SU-DHL-6 (cell line): ENCODE measurements at regions not wholly inside any gene's neighbourhood (a gene's known extent, or its start where the extent isn't known, plus 50 kb on each side); places are given as distances from the start of the nearest gene placed in this dataset.

Experiments
- H2AFZ ChIP-seq: fragments of 200-600 bp; sonication (generic); 2 replicates; pipeline ENCODE4 v1.6.1; 2014; ENCODE audit warnings: low read depth, mild to moderate bottlenecking, moderate library complexity, mixed read lengths, antibody characterized with exemption, low read length; ENCODE audit not compliant: severe bottlenecking
- H3F3A ChIP-seq: fragments of 200-600 bp; shearing (Covaris generic); 2 replicates; pipeline ENCODE4 v1.6.0; 2016; ENCODE audit warnings: antibody characterized with exemption, mild to moderate bottlenecking; ENCODE audit not compliant: insufficient read depth
- H3K27ac ChIP-seq: fragments of 200-600 bp; sonication (generic); 2 replicates; pipeline ENCODE4 v1.5.1; 2016; ENCODE audit warnings: low read depth, mild to moderate bottlenecking, low read length, moderate library complexity, mixed read lengths
- H3K27me3 ChIP-seq: fragments of 200-600 bp; sonication (generic), shearing (Covaris generic); 2 replicates; pipeline ENCODE4 v1.6.0; 2014; ENCODE audit warnings: mild to moderate bottlenecking, low read length
- H3K36me3 ChIP-seq: fragments of 200-600 bp; sonication (generic); 2 replicates; pipeline ENCODE4 v1.6.1; 2014; ENCODE audit warnings: mild to moderate bottlenecking, low read length, mixed read lengths
- H3K4me2 ChIP-seq: fragments of 300-600, 200-600 bp; shearing (Covaris generic), sonication (generic); 2 replicates; pipeline ENCODE4 v1.6.0; 2014; ENCODE audit warnings: low read length, low read depth, mild to moderate bottlenecking; ENCODE audit not compliant: poor library complexity, severe bottlenecking
- H3K4me3 ChIP-seq: fragments of 200-600 bp; sonication (generic); 2 replicates; pipeline ENCODE4 v1.5.1; 2014; ENCODE audit warnings: antibody characterized with exemption, low read length, mild to moderate bottlenecking, mixed read lengths; ENCODE audit not compliant: insufficient read depth, poor library complexity, severe bottlenecking
- H3K79me2 ChIP-seq: fragments of 200-600 bp; sonication (generic); 2 replicates; pipeline ENCODE4 v1.6.1; 2014; ENCODE audit warnings: mild to moderate bottlenecking, low read length, moderate library complexity; ENCODE audit not compliant: insufficient read depth
- H3K9ac ChIP-seq: fragments of 200-600 bp; sonication (generic); 2 replicates; pipeline ENCODE4 v1.7.0; 2014; ENCODE audit warnings: mild to moderate bottlenecking, low read length
- H3K9me2 ChIP-seq: fragments of 200-600 bp; sonication (generic); replicated peaks from 2 replicates; pipeline ENCODE4 v1.6.1; 2014; ENCODE audit warnings: low read length; ENCODE audit not compliant: insufficient read depth
- H3K9me3 ChIP-seq: fragments of 200-600 bp; sonication (generic); 2 replicates; pipeline ENCODE4 v1.6.1; 2014; ENCODE audit warnings: low read length, mixed read lengths; ENCODE audit not compliant: insufficient read depth
- H4K20me1 ChIP-seq: fragments of 200-600 bp; sonication (generic); 2 replicates; pipeline ENCODE4 v1.6.1; 2014; ENCODE audit warnings: low read depth, mild to moderate bottlenecking, antibody characterized with exemption, low read length, moderate library complexity, mixed read lengths
- EZH2phosphoT487 ChIP-seq: fragments of 200-600 bp; sonication (generic), shearing (Covaris generic); conservative IDR thresholded peaks from 2 replicates; pipeline ENCODE4 v1.6.1; 2018; ENCODE audit warnings: mild to moderate bottlenecking, antibody characterized with exemption, low read length, moderate library complexity, mixed read lengths
- TF ChIP-seq, protein P1 (sequence below): fragments of 200-600 bp; sonication (generic); IDR thresholded peaks from one replicate; pipeline ENCODE4 v1.5.1; 2017; ENCODE audit warnings: antibody characterized with exemption, mild to moderate bottlenecking, low read length, moderate library complexity; ENCODE audit not compliant: insufficient read depth, poor library complexity, severe bottlenecking

DNA sequence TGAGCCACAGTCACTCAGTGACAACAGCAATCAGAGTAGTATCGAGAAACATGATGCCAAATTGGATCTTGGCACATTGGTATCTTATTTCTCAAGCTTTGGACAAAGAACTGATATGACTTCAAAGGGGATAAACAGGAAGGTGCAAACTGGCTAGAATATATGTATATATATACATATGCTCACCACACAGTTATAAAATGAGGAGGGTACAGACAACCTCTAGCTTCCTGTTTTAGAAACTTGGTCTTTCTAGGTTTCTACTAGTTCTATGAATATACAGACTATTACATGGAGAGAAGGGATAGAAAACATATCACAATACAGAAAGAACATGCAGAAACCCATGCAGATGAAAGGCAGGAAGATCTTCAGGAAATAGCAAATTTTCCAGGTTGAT lies 292.1 kb upstream of the SNX7 start:
- Histone ChIP-seq H3K9me2 (no peaks in the 10 kb centered on the region), H3K4me3 (no peak overlapping the region), H3K36me3 (no peaks in the 10 kb centered on the region), H3K9ac (no peak overlapping the region), H2AFZ (no peak overlapping the region), H3K4me2 (no peak overlapping the region), H3K27ac (no peak overlapping the region), H3K27me3 (no peaks in the 10 kb centered on the region), H3K9me3 (no peaks in the 10 kb centered on the region), H3K79me2 (no peaks in the 10 kb centered on the region), H4K20me1 (no peaks in the 10 kb centered on the region), H3F3A (no peaks in the 10 kb centered on the region)
- TF ChIP-seq, protein P1, sequence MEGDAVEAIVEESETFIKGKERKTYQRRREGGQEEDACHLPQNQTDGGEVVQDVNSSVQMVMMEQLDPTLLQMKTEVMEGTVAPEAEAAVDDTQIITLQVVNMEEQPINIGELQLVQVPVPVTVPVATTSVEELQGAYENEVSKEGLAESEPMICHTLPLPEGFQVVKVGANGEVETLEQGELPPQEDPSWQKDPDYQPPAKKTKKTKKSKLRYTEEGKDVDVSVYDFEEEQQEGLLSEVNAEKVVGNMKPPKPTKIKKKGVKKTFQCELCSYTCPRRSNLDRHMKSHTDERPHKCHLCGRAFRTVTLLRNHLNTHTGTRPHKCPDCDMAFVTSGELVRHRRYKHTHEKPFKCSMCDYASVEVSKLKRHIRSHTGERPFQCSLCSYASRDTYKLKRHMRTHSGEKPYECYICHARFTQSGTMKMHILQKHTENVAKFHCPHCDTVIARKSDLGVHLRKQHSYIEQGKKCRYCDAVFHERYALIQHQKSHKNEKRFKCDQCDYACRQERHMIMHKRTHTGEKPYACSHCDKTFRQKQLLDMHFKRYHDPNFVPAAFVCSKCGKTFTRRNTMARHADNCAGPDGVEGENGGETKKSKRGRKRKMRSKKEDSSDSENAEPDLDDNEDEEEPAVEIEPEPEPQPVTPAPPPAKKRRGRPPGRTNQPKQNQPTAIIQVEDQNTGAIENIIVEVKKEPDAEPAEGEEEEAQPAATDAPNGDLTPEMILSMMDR = no peak
- no peak for TF ChIP-seq EZH2phosphoT487

DNA sequence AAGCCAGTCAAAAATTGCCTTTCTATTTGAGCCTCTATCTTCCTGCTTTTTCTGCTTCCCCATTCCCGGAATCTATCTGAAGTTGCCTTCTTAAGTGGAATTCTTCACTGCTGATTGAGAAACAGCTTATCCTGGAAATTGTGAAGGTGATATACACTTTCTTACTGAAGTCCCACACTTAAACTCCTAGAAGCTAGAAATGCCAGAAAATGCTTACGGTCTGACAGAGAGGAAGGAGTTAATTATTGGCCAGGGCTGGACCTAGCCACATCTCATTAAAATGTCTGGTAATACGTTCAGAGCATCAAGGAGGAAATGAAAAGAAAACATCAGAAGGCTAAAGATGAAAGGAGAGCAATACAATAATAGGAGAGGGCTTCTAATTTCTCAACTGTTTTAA lies 292.5 kb upstream of the SNX7 start:
- TF ChIP-seq, protein P1 = no peak
- TF ChIP-seq EZH2phosphoT487 = no peak
- Histone ChIP-seq H3K9me3 (no peaks in the 10 kb centered on the region), H3K27ac (no peak overlapping the region), H3F3A (no peaks in the 10 kb centered on the region), H3K27me3 (no peaks in the 10 kb centered on the region), H3K36me3 (no peaks in the 10 kb centered on the region), H4K20me1 (no peaks in the 10 kb centered on the region), H2AFZ (no peak overlapping the region), H3K9me2 (no peaks in the 10 kb centered on the region), H3K4me3 (no peak overlapping the region), H3K4me2 (no peak overlapping the region), H3K9ac (no peak overlapping the region), H3K79me2 (no peaks in the 10 kb centered on the region)

GRCh38 chr1:98367426-98367825 lies 294.1 kb upstream of the SNX7 start:
- H3K79me2 ChIP-seq = no peaks in the 10 kb centered on the region
- no peak for TF ChIP-seq EZH2phosphoT487
- TF ChIP-seq, protein P1 = no peak
- H4K20me1 ChIP-seq = no peaks in the 10 kb centered on the region
- H3K4me3 ChIP-seq = no peak overlapping the region
- no peak overlapping the region for H2AFZ ChIP-seq
- H3K9ac ChIP-seq = no peak overlapping the region
- no peak overlapping the region for H3K4me2 ChIP-seq
- no peaks in the 10 kb centered on the region for H3K9me2 ChIP-seq
- H3K36me3 ChIP-seq = no peaks in the 10 kb centered on the region
- no peak overlapping the region for H3K27ac ChIP-seq
- H3K27me3 ChIP-seq = no peaks in the 10 kb centered on the region
- H3K9me3 ChIP-seq = no peaks in the 10 kb centered on the region
- H3F3A ChIP-seq = no peaks in the 10 kb centered on the region
